GM12874 (cell line): ENCODE measurements at regions not wholly inside any gene's neighbourhood (a gene's known extent, or its start where the extent isn't known, plus 50 kb on each side); places are given as distances from the start of the nearest gene placed in this dataset.

Source experiments
- TF ChIP-seq, protein P1 (sequence below): IDR thresholded peaks from 2 replicates; pipeline ENCODE4 v1.5.1; 2011; ENCODE audit warnings: low read depth, mild to moderate bottlenecking, control low read depth, low read length, moderate library complexity; ENCODE audit not compliant: insufficient read depth

DNA sequence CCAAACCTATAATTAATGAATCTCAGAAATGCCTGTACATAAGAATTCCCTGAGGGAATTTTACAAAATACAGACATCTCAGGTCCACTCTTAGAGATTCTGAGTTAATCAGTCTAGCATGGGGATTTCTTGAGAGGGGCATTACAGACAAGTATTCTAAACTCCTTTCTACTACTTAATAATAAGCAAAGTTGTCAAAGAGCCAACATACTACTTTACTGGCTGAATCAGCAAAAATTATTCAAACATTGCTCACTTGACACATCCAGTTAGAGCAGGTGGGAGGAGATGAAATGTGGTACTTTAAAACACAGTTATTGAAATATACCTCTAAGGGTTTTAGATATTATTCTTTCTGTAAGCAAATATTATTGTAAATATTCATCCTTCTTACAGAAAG lies 1164.7 kb downstream of the CDY2B start:
- TF ChIP-seq, protein P1, sequence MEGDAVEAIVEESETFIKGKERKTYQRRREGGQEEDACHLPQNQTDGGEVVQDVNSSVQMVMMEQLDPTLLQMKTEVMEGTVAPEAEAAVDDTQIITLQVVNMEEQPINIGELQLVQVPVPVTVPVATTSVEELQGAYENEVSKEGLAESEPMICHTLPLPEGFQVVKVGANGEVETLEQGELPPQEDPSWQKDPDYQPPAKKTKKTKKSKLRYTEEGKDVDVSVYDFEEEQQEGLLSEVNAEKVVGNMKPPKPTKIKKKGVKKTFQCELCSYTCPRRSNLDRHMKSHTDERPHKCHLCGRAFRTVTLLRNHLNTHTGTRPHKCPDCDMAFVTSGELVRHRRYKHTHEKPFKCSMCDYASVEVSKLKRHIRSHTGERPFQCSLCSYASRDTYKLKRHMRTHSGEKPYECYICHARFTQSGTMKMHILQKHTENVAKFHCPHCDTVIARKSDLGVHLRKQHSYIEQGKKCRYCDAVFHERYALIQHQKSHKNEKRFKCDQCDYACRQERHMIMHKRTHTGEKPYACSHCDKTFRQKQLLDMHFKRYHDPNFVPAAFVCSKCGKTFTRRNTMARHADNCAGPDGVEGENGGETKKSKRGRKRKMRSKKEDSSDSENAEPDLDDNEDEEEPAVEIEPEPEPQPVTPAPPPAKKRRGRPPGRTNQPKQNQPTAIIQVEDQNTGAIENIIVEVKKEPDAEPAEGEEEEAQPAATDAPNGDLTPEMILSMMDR, result no peak

- TF ChIP-seq, protein P1, result no peak
Measured at GRCh38 chrY:16673102-16673787, 1206.8 kb downstream of the CDY2B start.

- TF ChIP-seq, protein P1, result no peak
Measured at GRCh38 chrY:16668402-16668801, 1211.6 kb downstream of the CDY2B start.

- TF ChIP-seq, protein P1, result peak; percentile 22; the same call in 1 of the 2 replicates
Measured at GRCh38 chrY:16662741-16663140, 1217.3 kb downstream of the CDY2B start.

DNA sequence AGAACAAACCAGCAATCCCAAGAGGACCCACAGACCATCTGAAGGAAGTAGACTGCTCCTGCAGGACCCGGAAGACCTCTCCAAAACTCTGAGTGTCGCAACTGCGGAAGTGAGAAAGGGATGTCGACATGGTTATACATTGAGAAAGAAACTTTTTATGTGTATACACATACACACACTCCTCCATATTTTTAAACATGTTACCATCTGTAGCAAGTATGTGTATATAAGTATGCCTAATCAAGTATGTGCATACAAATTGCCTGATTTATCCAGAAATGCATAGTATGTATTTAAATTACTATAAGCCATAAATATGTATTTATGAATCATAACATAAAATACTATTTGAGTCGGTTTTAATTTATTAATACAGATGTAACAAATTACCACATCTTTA lies 1220.7 kb downstream of the CDY2B start:
- TF ChIP-seq, protein P1, result no peak

DNA sequence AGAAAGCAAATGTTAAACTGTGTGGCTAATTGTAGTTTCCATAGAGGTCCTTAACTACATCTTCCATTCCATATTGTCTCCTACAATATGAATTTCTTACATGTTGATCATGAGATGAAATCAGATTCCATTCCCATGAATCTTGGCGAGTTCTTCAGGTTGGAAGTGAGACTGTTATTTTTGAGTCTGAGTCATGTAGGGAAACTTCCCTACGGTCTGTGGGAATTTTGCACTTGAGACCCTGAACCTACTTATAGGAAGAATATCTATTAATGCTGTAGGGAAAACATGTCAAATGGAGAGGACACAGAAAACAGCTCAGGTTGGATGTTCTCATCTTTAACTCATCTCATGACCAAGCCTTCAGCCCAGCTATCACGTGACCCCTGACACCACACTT lies 1226.0 kb downstream of the CDY2B start:
- TF ChIP-seq, protein P1, result no peak

DNA sequence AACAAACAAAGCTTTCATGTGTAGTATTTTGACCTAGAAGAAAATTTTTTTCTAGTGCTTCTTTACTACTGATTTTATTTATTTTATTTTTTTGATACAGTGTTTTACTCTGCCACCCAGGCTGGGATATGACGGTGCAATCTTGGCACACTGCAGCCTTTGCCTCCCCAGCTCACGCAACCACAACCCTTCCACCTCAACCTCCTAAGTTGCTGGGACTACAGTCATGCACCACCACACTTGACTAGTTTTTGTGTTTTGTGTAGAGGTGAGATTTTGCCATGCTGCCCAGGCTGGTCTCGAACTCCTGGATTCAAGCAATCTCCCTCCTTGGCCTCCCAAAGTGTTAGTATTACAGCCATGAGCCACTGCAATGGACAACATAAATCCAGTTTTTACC lies 1234.0 kb downstream of the CDY2B start:
- TF ChIP-seq, protein P1, result no peak
